Activated CD8-positive, alpha-beta T cell treated with anti-CD3 and anti-CD28 coated beads, Interleukin-2, amount 10 ng/mL, durations not matched to agents 7 days and 5 days (primary cell): ENCODE measurements at regions not wholly inside any gene's neighbourhood (a gene's known extent, or its start where the extent isn't known, plus 50 kb on each side); places are given as distances from the start of the nearest gene placed in this dataset. TPM values are rescaled to one million over a fixed set of nuclear protein-coding genes. Genes with fewer than 3 reads are reported as not detected.

Experiments used
- microRNA-seq: library from miRNA; unstranded; fragments of <30 nt; microRNA quantifications from one replicate; pipeline ENCODE4 v1.2.0, GENCODE V29; 2022

Small RNA genes lying in the stretch of these regions (microRNA-seq; reads per million reads assigned to microRNA genes)
- gene MIR8054: not detected
